ENCODE measurements at regions not wholly inside any gene's neighbourhood (a gene's known extent, or its start where the extent isn't known, plus 50 kb on each side); places are given as distances from the start of the nearest gene placed in this dataset.

DNA sequence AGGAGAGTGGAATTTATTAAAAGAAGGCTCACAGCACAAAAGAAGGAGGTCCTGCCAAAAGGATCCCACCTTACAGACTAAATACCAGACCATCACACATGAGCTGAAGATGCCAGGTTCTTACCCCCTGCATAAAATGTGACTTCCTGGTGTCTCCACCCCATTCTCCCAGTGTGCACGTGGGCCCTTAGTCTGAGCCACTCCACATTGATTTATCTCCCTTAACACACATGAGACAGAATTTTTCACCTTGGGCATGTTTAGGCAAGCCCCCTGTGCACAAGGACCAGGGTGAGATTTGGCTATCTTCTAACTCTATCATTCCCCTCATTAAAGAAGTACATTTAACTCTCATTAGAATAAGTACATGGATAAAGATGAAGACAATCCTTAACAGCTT, 916.7 kb downstream of the PLOD2 start:
- H3K9me3 Mint-ChIP-seq (ENCODE audit: unreplicated experiment) = peaks cover 4% of the 10 kb centered on the region
- peaks cover 11% of the 10 kb centered on the region for H3K27me3 ChIP-seq (ENCODE audit: insufficient read depth, low read length)
- H3K4me3 ChIP-seq (ENCODE audit: insufficient read depth, low read depth, low read length) = no peak overlapping the region
- H3K36me3 Mint-ChIP-seq (ENCODE audit: low read depth, unreplicated experiment) = no peaks in the 10 kb centered on the region
- H2AFZ ChIP-seq (ENCODE audit: low read depth, low read length) = no peak overlapping the region
- no peak overlapping the region for H3K4me3 Mint-ChIP-seq (ENCODE audit: unreplicated experiment)
- H3K9me3 ChIP-seq (ENCODE audit: insufficient read depth, low read depth, low read length) = peaks cover 5% of the 10 kb centered on the region
- H3K36me3 ChIP-seq (ENCODE audit: insufficient read depth, low read length) = no peaks in the 10 kb centered on the region
- no peaks in the 10 kb centered on the region for H3K27me3 Mint-ChIP-seq (ENCODE audit: low read depth, unreplicated experiment)
- TF ChIP-seq EZH2 (IDR thresholded peaks at IDR 0.05; ENCODE audit: insufficient read depth, low read length) = no peak
- no peak for TF ChIP-seq CTCF (IDR thresholded peaks at IDR 0.05; ENCODE audit: insufficient read depth, low read depth, low read length)
- H3K4me1 ChIP-seq (ENCODE audit: insufficient read depth, low read length) = peaks cover 5% of the 10 kb centered on the region
- peak overlapping the region; percentile 29 for H3K27ac Mint-ChIP-seq (ENCODE audit: unreplicated experiment)
- no peak for DNase-seq (ENCODE audit: low read depth)
- H3K79me2 ChIP-seq (ENCODE audit: insufficient read depth, low read length) = no peaks in the 10 kb centered on the region
- H4K20me1 ChIP-seq (ENCODE audit: insufficient read depth, low read length) = no peaks in the 10 kb centered on the region
- peak overlapping the region; percentile 9 for H3K4me2 ChIP-seq (ENCODE audit: low read length)
- no peak overlapping the region for H3K9ac ChIP-seq (ENCODE audit: low read length)
- no peak for FAIRE-seq
- peak overlapping the region; percentile 10 for H3K27ac ChIP-seq (ENCODE audit: low read depth, low read length)
- no peaks in the 10 kb centered on the region for H3K4me1 Mint-ChIP-seq (ENCODE audit: low read depth, unreplicated experiment)

GRCh38 chr3:145246291-145246690, 914.7 kb downstream of the PLOD2 start:
- no peaks in the 10 kb centered on the region for H3K36me3 Mint-ChIP-seq (ENCODE audit: low read depth, unreplicated experiment)
- FAIRE-seq = no peak

More at GRCh38 chr3:145246291-145246690, 914.7 kb downstream of the PLOD2 start:
- no peak overlapping the region for H3K27ac ChIP-seq (ENCODE audit: low read depth, low read length)
- no peak for TF ChIP-seq EZH2 (IDR thresholded peaks at IDR 0.05; ENCODE audit: insufficient read depth, low read length)
- no peak for TF ChIP-seq CTCF (IDR thresholded peaks at IDR 0.05; ENCODE audit: insufficient read depth, low read depth, low read length)
- no peaks in the 10 kb centered on the region for H3K79me2 ChIP-seq (ENCODE audit: insufficient read depth, low read length)
- H3K9ac ChIP-seq (ENCODE audit: low read length) = no peak overlapping the region
- no peak overlapping the region for H3K4me2 ChIP-seq (ENCODE audit: low read length)
- Mint-ChIP-seq H3K9me3 (ENCODE audit: unreplicated experiment) (peaks cover 4% of the 10 kb centered on the region), H3K27me3 (ENCODE audit: low read depth, unreplicated experiment) (no peaks in the 10 kb centered on the region), H3K4me3 (ENCODE audit: unreplicated experiment) (no peak overlapping the region), H3K27ac (ENCODE audit: unreplicated experiment) (no peak overlapping the region), H3K4me1 (ENCODE audit: low read depth, unreplicated experiment) (no peaks in the 10 kb centered on the region)
- no peak overlapping the region for H2AFZ ChIP-seq (ENCODE audit: low read depth, low read length)
- DNase-seq (ENCODE audit: low read depth) = no peak
- H3K4me3 ChIP-seq (ENCODE audit: insufficient read depth, low read depth, low read length) = no peak overlapping the region
- no peaks in the 10 kb centered on the region for H4K20me1 ChIP-seq (ENCODE audit: insufficient read depth, low read length)
- H3K27me3 ChIP-seq (ENCODE audit: insufficient read depth, low read length) = peaks cover 10% of the 10 kb centered on the region
- peaks cover 5% of the 10 kb centered on the region for H3K4me1 ChIP-seq (ENCODE audit: insufficient read depth, low read length)
- H3K9me3 ChIP-seq (ENCODE audit: insufficient read depth, low read depth, low read length) = peaks cover 14% of the 10 kb centered on the region
- no peaks in the 10 kb centered on the region for H3K36me3 ChIP-seq (ENCODE audit: insufficient read depth, low read length)

Data from astrocyte (in vitro differentiated cells and primary cell).